HEK293 (cell line): ENCODE measurements at regions not wholly inside any gene's neighbourhood (a gene's known extent, or its start where the extent isn't known, plus 50 kb on each side); places are given as distances from the start of the nearest gene placed in this dataset.

Experiments
- CTCF ChIA-PET: fragments of 350-600 bp; formaldehyde crosslinking; extraction: SDS; loops from one replicate; lab custom pipeline; 2021; ENCODE audit warnings: antibody characterized with exemption; lab: Yijun Ruan, JAX
- POLR2A ChIA-PET: fragments of 300-600 bp; formaldehyde crosslinking; extraction: SDS; loops from one replicate; lab custom pipeline; 2020; ENCODE audit warnings: antibody characterized with exemption, inconsistent platforms; lab: Yijun Ruan, JAX
- H3K27ac ChIP-seq: fragments of 200-500 bp; sonication (Bioruptor generic); 2 replicates; pipeline ENCODE4 v1.5.1; 2014; ENCODE audit warnings: low read depth, low read length, control low read depth, inconsistent platforms; ENCODE audit errors: extremely low read depth
- H3K36me3 ChIP-seq, 2 experiments: fragments of 200-500 bp in 1 of 2; sonication (Bioruptor generic) in 1 of 2; 1 replicate in 1 of 2; 2 replicates in 1 of 2; pipeline ENCODE4 v1.5.1; 2014 to 2017; ENCODE audit warnings: inconsistent platforms in 2 of 2, low read length in 2 of 2; ENCODE audit not compliant: control insufficient read depth in 2 of 2, insufficient read depth in 1 of 2
- H3K4me1 ChIP-seq: fragments of 200-500 bp; sonication (Bioruptor generic); 2 replicates; pipeline ENCODE4 v1.5.1; 2014; ENCODE audit warnings: mild to moderate bottlenecking, low read length, inconsistent platforms; ENCODE audit not compliant: control insufficient read depth, insufficient read depth
- H3K4me3 ChIP-seq: 2 replicates; pipeline ENCODE4 v1.5.1; 2011; ENCODE audit warnings: low read depth, mild to moderate bottlenecking, control low read depth, low read length, moderate library complexity
- H3K9me3 ChIP-seq: fragments of 200-500 bp; sonication (Bioruptor generic); 2 replicates; pipeline ENCODE4 v1.5.1; 2014; ENCODE audit warnings: low read depth, low read length, inconsistent platforms; ENCODE audit not compliant: control insufficient read depth, insufficient read depth
- ZBTB1 ChIP-seq: fragments of 450-650 bp; formaldehyde crosslinking; IDR thresholded peaks from 2 replicates; pipeline ENCODE4 v1.5.1; 2016; ENCODE audit warnings: missing biosample characterization, missing genetic modification characterization
- ZBTB21 ChIP-seq: fragments of 450-650 bp; formaldehyde crosslinking; IDR thresholded peaks from 2 replicates; pipeline ENCODE4 v1.5.1; 2017; ENCODE audit warnings: missing biosample characterization, missing genetic modification characterization
- ZFP3 ChIP-seq: fragments of 450-650 bp; formaldehyde crosslinking; IDR thresholded peaks from 2 replicates; pipeline ENCODE4 v1.5.1; 2016; ENCODE audit warnings: low read depth, missing biosample characterization, missing genetic modification characterization
- ZFP37 ChIP-seq: fragments of 450-650 bp; formaldehyde crosslinking; IDR thresholded peaks from 2 replicates; pipeline ENCODE4 v1.5.1; 2016; ENCODE audit warnings: missing biosample characterization, missing genetic modification characterization
- ZNF24 ChIP-seq: fragments of 450-650 bp; formaldehyde crosslinking; IDR thresholded peaks from 2 replicates; pipeline ENCODE4 v1.5.1; 2016; ENCODE audit warnings: missing biosample characterization, missing genetic modification characterization
- ZNF366 ChIP-seq: fragments of 450-650 bp; formaldehyde crosslinking; conservative IDR thresholded peaks from 2 replicates; pipeline ENCODE4 v1.5.1; 2016; ENCODE audit warnings: missing biosample characterization, missing genetic modification characterization
- ZNF394 ChIP-seq: fragments of 450-650 bp; formaldehyde crosslinking; IDR thresholded peaks from 2 replicates; pipeline ENCODE4 v1.5.1; 2016; ENCODE audit warnings: missing biosample characterization, missing genetic modification characterization, mild to moderate bottlenecking, moderate library complexity, borderline replicate concordance
- ZNF48 ChIP-seq: fragments of 450-650 bp; formaldehyde crosslinking; IDR thresholded peaks from 2 replicates; pipeline ENCODE4 v1.5.1; 2016; ENCODE audit warnings: missing biosample characterization, missing genetic modification characterization
- ZNF596 ChIP-seq: fragments of 450-650 bp; IDR thresholded peaks from 2 replicates; pipeline ENCODE4 v1.5.0; 2018; ENCODE audit warnings: missing biosample characterization, mild to moderate bottlenecking, missing genetic modification characterization, moderate library complexity
- TF ChIP-seq, protein P1 (sequence below): fragments of 450-650 bp; formaldehyde crosslinking; IDR thresholded peaks from 2 replicates; pipeline ENCODE4 v1.5.1; 2016; ENCODE audit warnings: missing biosample characterization, missing genetic modification characterization
- TF ChIP-seq, protein P2 (sequence below): fragments of 450-650 bp; formaldehyde crosslinking; IDR thresholded peaks from 2 replicates; pipeline ENCODE4 v1.5.1; 2016; ENCODE audit warnings: missing biosample characterization, missing genetic modification characterization
- TF ChIP-seq, protein P3 (sequence below): fragments of 450-650 bp; formaldehyde crosslinking; IDR thresholded peaks from 2 replicates; pipeline ENCODE4 v1.5.1; 2016; ENCODE audit warnings: missing biosample characterization, missing genetic modification characterization
- TF ChIP-seq, protein P4 (sequence below): fragments of 450-650 bp; formaldehyde crosslinking; IDR thresholded peaks from 2 replicates; pipeline ENCODE4 v1.5.1; 2016; ENCODE audit warnings: missing biosample characterization, missing genetic modification characterization
- TF ChIP-seq, protein P5 (sequence below): fragments of 450-650 bp; IDR thresholded peaks from 2 replicates; pipeline ENCODE4 v1.5.1; 2018; ENCODE audit warnings: missing biosample characterization, missing genetic modification characterization

DNA sequence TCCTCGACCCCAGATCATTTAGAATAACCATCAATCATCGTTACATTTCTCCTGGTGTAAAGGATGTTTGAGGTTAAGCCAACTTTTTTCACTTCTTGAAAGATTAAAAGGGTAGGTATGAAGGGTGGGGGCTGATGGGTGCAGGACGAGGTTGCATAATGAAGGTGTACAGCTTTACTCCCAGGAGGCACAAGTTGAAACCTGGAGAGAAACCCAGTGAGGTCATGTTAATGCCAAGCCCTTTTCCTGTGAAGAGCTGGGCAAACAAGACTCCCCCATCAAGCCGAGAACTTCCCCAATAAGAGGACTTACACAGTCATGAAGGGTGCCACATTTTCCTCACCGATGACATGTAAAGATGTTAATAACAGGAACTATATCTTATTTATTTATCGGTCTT is 84.3 kb downstream of the FZD10 start:
- H3K36me3 ChIP-seq: no peaks in the 10 kb centered on the region
- ChIA-PET POLR2A (no interaction called here), CTCF (no interaction called here)
- H3K27ac ChIP-seq: no peak overlapping the region
- H3K4me1 ChIP-seq: no peaks in the 10 kb centered on the region
- no peak overlapping the region for H3K4me3 ChIP-seq
- TF ChIP-seq ZNF24: no peak
- no peak for TF ChIP-seq ZNF596
- TF ChIP-seq ZNF394 (tag by site-specific recombination): no peak
- TF ChIP-seq ZBTB21 (tag by site-specific recombination): no peak
- TF ChIP-seq, protein P1, sequence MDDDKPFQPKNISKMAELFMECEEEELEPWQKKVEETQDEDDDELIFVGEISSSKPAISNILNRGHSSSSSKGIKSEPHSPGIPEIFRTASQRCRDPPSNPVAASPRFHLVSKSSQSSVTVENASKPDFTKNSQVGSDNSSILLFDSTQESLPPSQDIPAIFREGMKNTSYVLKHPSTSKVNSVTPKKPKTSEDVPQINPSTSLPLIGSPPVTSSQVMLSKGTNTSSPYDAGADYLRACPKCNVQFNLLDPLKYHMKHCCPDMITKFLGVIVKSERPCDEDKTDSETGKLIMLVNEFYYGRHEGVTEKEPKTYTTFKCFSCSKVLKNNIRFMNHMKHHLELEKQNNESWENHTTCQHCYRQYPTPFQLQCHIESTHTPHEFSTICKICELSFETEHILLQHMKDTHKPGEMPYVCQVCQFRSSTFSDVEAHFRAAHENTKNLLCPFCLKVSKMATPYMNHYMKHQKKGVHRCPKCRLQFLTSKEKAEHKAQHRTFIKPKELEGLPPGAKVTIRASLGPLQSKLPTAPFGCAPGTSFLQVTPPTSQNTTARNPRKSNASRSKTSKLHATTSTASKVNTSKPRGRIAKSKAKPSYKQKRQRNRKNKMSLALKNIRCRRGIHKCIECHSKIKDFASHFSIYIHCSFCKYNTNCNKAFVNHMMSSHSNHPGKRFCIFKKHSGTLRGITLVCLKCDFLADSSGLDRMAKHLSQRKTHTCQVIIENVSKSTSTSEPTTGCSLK: no peak
- no peak for TF ChIP-seq ZNF48 (tag by site-specific recombination)
- TF ChIP-seq ZNF366: no peak
- TF ChIP-seq, protein P2, sequence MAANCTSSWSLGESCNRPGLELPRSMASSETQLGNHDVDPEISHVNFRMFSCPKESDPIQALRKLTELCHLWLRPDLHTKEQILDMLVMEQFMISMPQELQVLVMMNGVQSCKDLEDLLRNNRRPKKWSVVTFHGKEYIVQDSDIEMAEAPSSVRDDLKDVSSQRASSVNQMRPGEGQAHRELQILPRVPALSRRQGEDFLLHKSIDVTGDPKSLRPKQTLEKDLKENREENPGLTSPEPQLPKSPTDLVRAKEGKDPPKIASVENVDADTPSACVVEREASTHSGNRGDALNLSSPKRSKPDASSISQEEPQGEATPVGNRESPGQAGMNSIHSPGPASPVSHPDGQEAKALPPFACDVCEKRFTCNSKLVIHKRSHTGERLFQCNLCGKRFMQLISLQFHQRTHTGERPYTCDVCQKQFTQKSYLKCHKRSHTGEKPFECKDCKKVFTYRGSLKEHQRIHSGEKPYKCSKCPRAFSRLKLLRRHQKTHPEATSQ: no peak
- TF ChIP-seq, protein P3, sequence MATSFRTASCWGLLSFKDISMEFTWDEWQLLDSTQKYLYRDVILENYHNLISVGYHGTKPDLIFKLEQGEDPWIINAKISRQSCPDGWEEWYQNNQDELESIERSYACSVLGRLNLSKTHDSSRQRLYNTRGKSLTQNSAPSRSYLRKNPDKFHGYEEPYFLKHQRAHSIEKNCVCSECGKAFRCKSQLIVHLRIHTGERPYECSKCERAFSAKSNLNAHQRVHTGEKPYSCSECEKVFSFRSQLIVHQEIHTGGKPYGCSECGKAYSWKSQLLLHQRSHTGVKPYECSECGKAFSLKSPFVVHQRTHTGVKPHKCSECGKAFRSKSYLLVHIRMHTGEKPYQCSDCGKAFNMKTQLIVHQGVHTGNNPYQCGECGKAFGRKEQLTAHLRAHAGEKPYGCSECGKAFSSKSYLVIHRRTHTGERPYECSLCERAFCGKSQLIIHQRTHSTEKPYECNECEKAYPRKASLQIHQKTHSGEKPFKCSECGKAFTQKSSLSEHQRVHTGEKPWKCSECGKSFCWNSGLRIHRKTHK (tag by site-specific recombination): no peak
- TF ChIP-seq ZFP3 (tag by site-specific recombination): no peak
- TF ChIP-seq, protein P4, sequence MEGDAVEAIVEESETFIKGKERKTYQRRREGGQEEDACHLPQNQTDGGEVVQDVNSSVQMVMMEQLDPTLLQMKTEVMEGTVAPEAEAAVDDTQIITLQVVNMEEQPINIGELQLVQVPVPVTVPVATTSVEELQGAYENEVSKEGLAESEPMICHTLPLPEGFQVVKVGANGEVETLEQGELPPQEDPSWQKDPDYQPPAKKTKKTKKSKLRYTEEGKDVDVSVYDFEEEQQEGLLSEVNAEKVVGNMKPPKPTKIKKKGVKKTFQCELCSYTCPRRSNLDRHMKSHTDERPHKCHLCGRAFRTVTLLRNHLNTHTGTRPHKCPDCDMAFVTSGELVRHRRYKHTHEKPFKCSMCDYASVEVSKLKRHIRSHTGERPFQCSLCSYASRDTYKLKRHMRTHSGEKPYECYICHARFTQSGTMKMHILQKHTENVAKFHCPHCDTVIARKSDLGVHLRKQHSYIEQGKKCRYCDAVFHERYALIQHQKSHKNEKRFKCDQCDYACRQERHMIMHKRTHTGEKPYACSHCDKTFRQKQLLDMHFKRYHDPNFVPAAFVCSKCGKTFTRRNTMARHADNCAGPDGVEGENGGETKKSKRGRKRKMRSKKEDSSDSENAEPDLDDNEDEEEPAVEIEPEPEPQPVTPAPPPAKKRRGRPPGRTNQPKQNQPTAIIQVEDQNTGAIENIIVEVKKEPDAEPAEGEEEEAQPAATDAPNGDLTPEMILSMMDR (tag by site-specific recombination): no peak
- no peak for TF ChIP-seq ZFP37 (tag by site-specific recombination)
- H3K9me3 ChIP-seq: no peaks in the 10 kb centered on the region

DNA sequence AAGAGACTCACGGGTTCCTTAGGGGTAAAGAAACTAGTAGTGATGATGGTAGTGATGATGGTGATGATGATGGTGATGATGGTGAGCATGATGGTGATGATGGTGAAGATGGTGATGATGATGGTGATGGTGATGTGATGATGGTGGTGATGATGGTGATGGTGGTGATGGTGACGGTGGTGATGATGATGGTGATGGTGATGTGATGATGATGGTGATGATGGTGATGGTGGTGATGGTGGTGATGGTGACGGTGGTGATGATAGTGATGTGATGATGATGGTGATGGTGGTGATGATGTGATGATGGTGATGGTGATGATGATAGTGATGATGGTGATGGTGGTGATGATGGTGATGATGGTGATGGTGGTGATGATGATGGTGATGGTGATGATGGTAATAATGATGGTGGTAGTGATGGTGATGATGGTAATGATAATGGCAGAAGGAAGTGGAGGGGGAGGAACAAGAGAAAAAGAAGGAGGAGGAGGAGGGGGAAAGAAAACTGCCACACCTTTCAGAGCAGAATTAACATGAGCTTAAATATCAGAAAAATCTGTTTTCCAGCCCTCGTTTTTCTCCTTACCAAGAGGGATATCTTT is 85.5 kb downstream of the FZD10 start:
- H3K36me3 ChIP-seq: no peaks in the 10 kb centered on the region
- ChIA-PET CTCF (no interaction called here), POLR2A (no interaction called here)
- H3K9me3 ChIP-seq: no peaks in the 10 kb centered on the region
- TF ChIP-seq ZBTB1 (tag by site-specific recombination): no peak
- TF ChIP-seq, protein P5, sequence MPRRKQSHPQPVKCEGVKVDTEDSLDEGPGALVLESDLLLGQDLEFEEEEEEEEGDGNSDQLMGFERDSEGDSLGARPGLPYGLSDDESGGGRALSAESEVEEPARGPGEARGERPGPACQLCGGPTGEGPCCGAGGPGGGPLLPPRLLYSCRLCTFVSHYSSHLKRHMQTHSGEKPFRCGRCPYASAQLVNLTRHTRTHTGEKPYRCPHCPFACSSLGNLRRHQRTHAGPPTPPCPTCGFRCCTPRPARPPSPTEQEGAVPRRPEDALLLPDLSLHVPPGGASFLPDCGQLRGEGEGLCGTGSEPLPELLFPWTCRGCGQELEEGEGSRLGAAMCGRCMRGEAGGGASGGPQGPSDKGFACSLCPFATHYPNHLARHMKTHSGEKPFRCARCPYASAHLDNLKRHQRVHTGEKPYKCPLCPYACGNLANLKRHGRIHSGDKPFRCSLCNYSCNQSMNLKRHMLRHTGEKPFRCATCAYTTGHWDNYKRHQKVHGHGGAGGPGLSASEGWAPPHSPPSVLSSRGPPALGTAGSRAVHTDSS (tag by site-specific recombination): peak; percentile 95
- H3K4me1 ChIP-seq: no peaks in the 10 kb centered on the region
- H3K27ac ChIP-seq: no peak overlapping the region
- H3K4me3 ChIP-seq: no peak overlapping the region
